ENCODE measurements at regions not wholly inside any gene's neighbourhood (a gene's known extent, or its start where the extent isn't known, plus 50 kb on each side); places are given as distances from the start of the nearest gene placed in this dataset.

DNA sequence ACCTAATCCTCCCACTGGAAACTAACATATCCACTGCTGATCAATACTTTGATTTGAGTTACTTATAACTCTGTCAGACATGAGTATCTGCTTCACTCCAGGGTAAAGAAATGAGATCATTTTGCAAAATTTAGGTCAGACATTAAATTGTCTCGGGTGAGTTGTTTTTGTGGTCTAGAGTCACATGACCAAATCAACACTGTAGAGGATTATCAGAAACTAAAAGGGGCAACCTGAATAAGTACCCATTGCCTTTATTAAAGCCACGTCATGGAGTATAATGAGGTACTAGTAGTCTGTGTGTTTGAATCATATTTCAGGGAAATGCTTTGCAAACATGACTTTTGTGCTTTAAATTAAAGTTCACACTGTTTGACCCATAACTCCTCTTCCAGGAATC, 107.7 kb upstream of the ADO start:
- TF ChIP-seq POLR2A (IDR thresholded peaks at IDR 0.05; ENCODE audit: low read depth, low read length) (no peak), POLR2AphosphoS5 (IDR thresholded peaks at IDR 0.05; ENCODE audit: low read depth, low read length) (no peak), TAF1 (IDR thresholded peaks at IDR 0.05; ENCODE audit: borderline replicate concordance, low read depth, low read length) (no peak)
